Stomach smooth muscle (tissue), 2 donors: ENCODE measurements at regions not wholly inside any gene's neighbourhood (a gene's known extent, or its start where the extent isn't known, plus 50 kb on each side); places are given as distances from the start of the nearest gene placed in this dataset.

Experiments used
- H3K27ac ChIP-seq: one replicate; pipeline ENCODE4 v1.7.0; 2013; ENCODE audit warnings: mild to moderate bottlenecking, low read length, inconsistent platforms
- H3K27me3 ChIP-seq, 2 donors: one replicate each; pipeline ENCODE4 v1.7.0; 2013; ENCODE audit warnings: low read length in 2 of 2; ENCODE audit not compliant: insufficient read depth in 2 of 2, control insufficient read depth in 1 of 2
- H3K36me3 ChIP-seq, 2 donors: one replicate each; pipeline ENCODE4 v1.7.0; 2013; ENCODE audit warnings: low read length in 2 of 2; ENCODE audit not compliant: control insufficient read depth in 2 of 2, insufficient read depth in 2 of 2
- H3K4me1 ChIP-seq: one replicate; pipeline ENCODE4 v1.7.0; 2013; ENCODE audit warnings: low read length; ENCODE audit not compliant: control insufficient read depth, insufficient read depth
- H3K4me3 ChIP-seq, 2 donors: one replicate each; pipeline ENCODE4 v1.7.0; 2013; ENCODE audit warnings: low read length in 2 of 2
- H3K9ac ChIP-seq, 2 donors: one replicate each; pipeline ENCODE4 v1.7.0; 2013; ENCODE audit warnings: low read length in 2 of 2, mild to moderate bottlenecking in 1 of 2
- H3K9me3 ChIP-seq, 2 donors: one replicate each; pipeline ENCODE4 v1.7.0; 2013; ENCODE audit warnings: low read length in 2 of 2; ENCODE audit not compliant: control insufficient read depth in 2 of 2
- donor health status: healthy.
- donor health status: Pancreatic carcinoma.

GRCh38 chr1:238005116-238005515 lies 114.4 kb upstream of the ZP4 start:
- no peaks in the 10 kb centered on the region for H3K36me3 ChIP-seq
- no peaks in the 10 kb centered on the region for H3K9me3 ChIP-seq
- H3K9ac ChIP-seq = no peak overlapping the region
- H3K27ac ChIP-seq = no peak overlapping the region
- H3K4me1 ChIP-seq = no peaks in the 10 kb centered on the region
- H3K4me3 ChIP-seq = no peak overlapping the region
- H3K27me3 ChIP-seq = no peaks in the 10 kb centered on the region

GRCh38 chr1:238001818-238002217 lies 111.1 kb upstream of the ZP4 start:
- H3K4me3 ChIP-seq = no peak overlapping the region
- no peaks in the 10 kb centered on the region for H3K4me1 ChIP-seq
- no peak overlapping the region for H3K27ac ChIP-seq
- H3K27me3 ChIP-seq = no peaks in the 10 kb centered on the region
- no peak overlapping the region for H3K9ac ChIP-seq
- no peaks in the 10 kb centered on the region for H3K36me3 ChIP-seq
- no peaks in the 10 kb centered on the region for H3K9me3 ChIP-seq

- H3K4me1 ChIP-seq = no peaks in the 10 kb centered on the region
- no peak overlapping the region for H3K27ac ChIP-seq
- H3K4me3 ChIP-seq = no peak overlapping the region
- no peaks in the 10 kb centered on the region for H3K9me3 ChIP-seq
- no peaks in the 10 kb centered on the region for H3K36me3 ChIP-seq
- no peak overlapping the region for H3K9ac ChIP-seq
- no peaks in the 10 kb centered on the region for H3K27me3 ChIP-seq
Observed at GRCh38 chr1:237999426-238000052, 108.8 kb upstream of the ZP4 start.

DNA sequence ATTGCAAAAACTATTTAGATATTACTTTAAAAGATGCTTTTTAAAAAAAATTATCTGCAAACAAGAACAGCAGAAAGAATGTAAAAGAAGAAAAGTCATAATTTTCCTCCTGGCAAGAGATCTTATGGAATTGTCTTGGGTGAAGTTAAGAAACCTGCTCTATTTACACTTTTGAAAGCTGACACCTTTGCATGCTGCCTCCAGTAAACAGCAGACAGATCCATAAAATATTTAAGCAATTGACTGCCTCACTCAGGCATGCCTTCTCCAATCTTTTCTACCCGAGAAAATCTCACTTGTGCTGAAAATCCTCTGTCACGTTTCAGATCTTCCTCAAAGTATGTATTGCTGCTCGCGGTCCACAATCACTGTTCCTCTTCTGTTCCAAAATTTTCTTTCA lies 107.9 kb upstream of the ZP4 start:
- H3K9me3 ChIP-seq = no peaks in the 10 kb centered on the region
- H3K4me3 ChIP-seq = no peak overlapping the region
- no peak overlapping the region for H3K9ac ChIP-seq
- no peak overlapping the region for H3K27ac ChIP-seq
- H3K27me3 ChIP-seq = no peaks in the 10 kb centered on the region
- H3K36me3 ChIP-seq = no peaks in the 10 kb centered on the region
- H3K4me1 ChIP-seq = no peaks in the 10 kb centered on the region

GRCh38 chr1:237983496-237983895 lies 92.8 kb upstream of the ZP4 start:
- no peaks in the 10 kb centered on the region for H3K27me3 ChIP-seq
- H3K9me3 ChIP-seq = no peaks in the 10 kb centered on the region
- H3K4me1 ChIP-seq = no peaks in the 10 kb centered on the region
- no peaks in the 10 kb centered on the region for H3K36me3 ChIP-seq
- no peak overlapping the region for H3K4me3 ChIP-seq
- no peak overlapping the region for H3K9ac ChIP-seq
- no peak overlapping the region for H3K27ac ChIP-seq

DNA sequence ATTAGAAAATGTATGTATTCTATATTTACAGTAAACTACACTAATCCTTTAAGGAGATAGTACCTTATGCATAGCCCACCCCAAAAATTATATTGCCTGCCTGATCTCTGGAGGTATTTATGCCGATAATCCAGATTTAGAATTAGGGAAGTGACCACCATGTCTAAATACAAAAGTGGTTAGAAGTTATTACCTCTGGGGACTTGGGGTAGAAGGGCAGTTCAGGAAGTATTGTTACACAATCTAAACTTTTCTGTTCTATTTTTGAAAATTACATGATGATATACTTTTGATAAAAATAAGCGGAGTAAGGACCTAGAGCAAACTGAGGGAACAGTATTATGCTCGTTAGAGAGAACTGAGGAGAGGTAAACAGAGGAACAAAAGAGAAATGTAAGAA lies 90.5 kb upstream of the ZP4 start:
- Histone ChIP-seq H3K36me3 (no peaks in the 10 kb centered on the region), H3K27me3 (peaks cover 0 to under 1% of the 10 kb centered on the region in 2 donors), H3K9ac (no peak overlapping the region), H3K4me1 (no peaks in the 10 kb centered on the region), H3K9me3 (no peaks in the 10 kb centered on the region), H3K27ac (no peak overlapping the region), H3K4me3 (no peak overlapping the region)

DNA sequence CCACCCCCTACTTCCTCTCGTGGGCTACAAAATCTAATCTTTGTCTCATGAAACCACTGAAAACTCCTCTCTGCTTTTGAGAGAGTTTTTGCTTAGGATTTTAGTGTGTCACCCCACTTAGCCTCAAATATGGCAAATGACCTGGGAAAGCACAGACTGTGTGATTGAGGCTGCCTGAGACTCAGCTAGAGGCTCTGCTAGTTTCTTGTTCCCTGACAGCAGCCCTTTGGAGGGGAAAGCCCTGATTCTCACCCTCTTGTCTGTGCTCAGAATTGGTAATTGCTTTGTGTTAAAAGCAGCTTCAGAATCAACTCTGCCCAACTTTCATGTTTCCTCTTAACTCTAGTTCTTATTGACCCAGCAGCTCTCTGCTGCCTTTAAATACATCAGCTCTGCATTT lies 85.6 kb upstream of the ZP4 start:
- Histone ChIP-seq H3K4me3 (no peak overlapping the region), H3K36me3 (no peaks in the 10 kb centered on the region), H3K9ac (no peak overlapping the region), H3K27ac (no peak overlapping the region), H3K27me3 (peaks cover 0 to 2% of the 10 kb centered on the region in 2 donors), H3K4me1 (no peaks in the 10 kb centered on the region), H3K9me3 (no peaks in the 10 kb centered on the region)

GRCh38 chr1:237975903-237976302 lies 85.2 kb upstream of the ZP4 start:
- Histone ChIP-seq H3K4me1 (no peaks in the 10 kb centered on the region), H3K27ac (no peak overlapping the region), H3K9me3 (no peaks in the 10 kb centered on the region)

GRCh38 chr1:237975376-237975775 lies 84.7 kb upstream of the ZP4 start:
- Histone ChIP-seq H3K4me3 (no peak overlapping the region), H3K27ac (no peak overlapping the region), H3K9ac (no peak overlapping the region), H3K9me3 (no peaks in the 10 kb centered on the region), H3K4me1 (no peaks in the 10 kb centered on the region), H3K36me3 (no peaks in the 10 kb centered on the region), H3K27me3 (peaks cover 0 to 2% of the 10 kb centered on the region in 2 donors)

More at GRCh38 chr1:237975903-237976302, 85.2 kb upstream of the ZP4 start:
- peaks cover 0 to 2% of the 10 kb centered on the region in 2 donors for H3K27me3 ChIP-seq
- H3K36me3 ChIP-seq = no peaks in the 10 kb centered on the region
- H3K4me3 ChIP-seq = no peak overlapping the region
- H3K9ac ChIP-seq = no peak overlapping the region

GRCh38 chr1:237972186-237972585 lies 81.5 kb upstream of the ZP4 start:
- Histone ChIP-seq H3K27ac (no peak overlapping the region), H3K9me3 (no peaks in the 10 kb centered on the region), H3K4me3 (no peak overlapping the region), H3K27me3 (peaks cover 0 to 2% of the 10 kb centered on the region in 2 donors), H3K36me3 (no peaks in the 10 kb centered on the region), H3K9ac (no peak overlapping the region), H3K4me1 (no peaks in the 10 kb centered on the region)

DNA sequence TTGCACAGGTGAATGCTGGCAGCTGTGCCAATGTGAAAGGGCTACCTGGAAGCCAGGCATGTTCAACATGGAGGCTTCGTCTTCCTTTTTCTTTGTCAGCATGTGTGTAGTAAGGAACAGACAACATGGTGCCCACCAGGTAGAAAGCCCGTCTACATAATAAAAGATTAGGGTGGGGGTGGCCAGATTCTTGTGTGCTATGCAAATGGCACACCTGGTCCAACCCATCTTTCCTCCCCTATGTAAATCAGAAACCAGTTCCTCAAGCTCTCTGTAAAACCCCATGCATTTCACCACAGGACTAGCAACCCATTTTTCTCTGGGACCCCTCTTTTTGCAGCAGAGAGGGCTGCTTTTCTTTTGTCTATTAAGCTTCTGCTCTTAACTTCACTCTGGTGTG lies 72.3 kb upstream of the ZP4 start:
- H3K4me3 ChIP-seq = no peak overlapping the region
- H3K27ac ChIP-seq = no peak overlapping the region
- H3K4me1 ChIP-seq = no peaks in the 10 kb centered on the region
- no peaks in the 10 kb centered on the region for H3K27me3 ChIP-seq
- H3K36me3 ChIP-seq = no peaks in the 10 kb centered on the region
- H3K9ac ChIP-seq = no peak overlapping the region
- no peaks in the 10 kb centered on the region for H3K9me3 ChIP-seq
